Anterior cingulate cortex (tissue), 58 donors: ENCODE measurements at regions not wholly inside any gene's neighbourhood (a gene's known extent, or its start where the extent isn't known, plus 50 kb on each side); places are given as distances from the start of the nearest gene placed in this dataset.
A peak's percentile ranks its signal among the peaks of the same experiment; 100 is the strongest.
"Not testable (repeated sequence)": the region's sequence is repeated elsewhere in the genome, so short reads cannot be mapped to it uniquely, and the experiment has no call there.

ENCODE experiments used
- DNase-seq, 58 donors: peaks; one replicate each; lab custom pipeline; 2025; lab: John Stamatoyannopoulos, UW

DNA sequence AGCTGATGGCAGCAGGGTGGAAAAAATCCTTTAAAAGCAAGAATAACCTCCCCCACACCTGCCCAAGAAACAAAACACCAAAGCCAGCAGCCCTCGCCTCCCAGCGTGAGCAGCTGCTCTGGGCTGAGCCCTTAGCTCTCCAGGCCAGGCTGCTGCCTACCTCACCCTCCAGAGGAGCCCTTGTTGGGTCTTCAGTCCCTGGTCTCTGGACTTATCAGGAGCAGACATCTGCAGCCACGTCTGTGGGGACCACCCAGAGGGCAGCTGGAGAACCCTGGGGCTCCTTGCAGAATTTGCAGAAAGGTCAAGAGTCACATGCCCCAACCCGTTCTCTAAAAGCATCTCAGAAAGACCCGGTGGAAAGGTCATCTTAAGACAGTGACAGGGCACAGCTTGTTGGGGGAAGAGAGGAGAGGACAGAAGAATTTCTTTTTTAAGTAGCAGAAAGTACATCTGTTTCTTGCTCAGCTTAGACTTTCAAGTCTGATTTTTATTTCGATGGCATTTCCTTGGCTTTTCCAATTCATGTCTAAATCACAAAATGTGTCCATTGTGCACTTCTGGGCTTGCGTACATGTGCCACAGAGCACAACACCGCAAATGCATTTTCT is 425.7 kb upstream of the NFE2L3 start:
- no peak for DNase-seq

DNA sequence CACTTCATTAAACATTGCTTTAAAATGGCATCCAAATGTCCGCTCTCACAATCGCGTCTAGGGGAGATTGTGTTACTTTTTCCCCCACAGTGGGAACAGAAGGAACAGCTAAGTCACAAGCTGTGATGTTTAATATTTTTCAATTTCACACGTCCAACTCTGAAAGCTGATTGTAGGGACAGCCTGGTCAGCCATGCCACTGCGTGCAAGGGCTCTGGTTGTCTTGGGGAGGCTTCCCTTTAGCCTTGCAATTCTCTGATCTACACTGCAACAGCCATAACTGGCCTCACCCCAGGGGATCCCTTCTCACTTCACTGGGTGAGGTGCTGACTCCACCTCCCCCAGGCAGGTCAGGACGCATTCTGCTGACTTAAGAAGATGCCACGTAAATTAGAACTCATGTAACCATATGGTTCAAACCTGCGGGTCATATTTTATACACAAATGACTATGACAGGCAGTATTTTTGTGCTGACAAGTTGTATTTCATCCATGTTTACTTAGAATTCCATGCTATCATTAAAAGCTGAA is 425.2 kb upstream of the NFE2L3 start:
- DNase-seq: no peak

DNA sequence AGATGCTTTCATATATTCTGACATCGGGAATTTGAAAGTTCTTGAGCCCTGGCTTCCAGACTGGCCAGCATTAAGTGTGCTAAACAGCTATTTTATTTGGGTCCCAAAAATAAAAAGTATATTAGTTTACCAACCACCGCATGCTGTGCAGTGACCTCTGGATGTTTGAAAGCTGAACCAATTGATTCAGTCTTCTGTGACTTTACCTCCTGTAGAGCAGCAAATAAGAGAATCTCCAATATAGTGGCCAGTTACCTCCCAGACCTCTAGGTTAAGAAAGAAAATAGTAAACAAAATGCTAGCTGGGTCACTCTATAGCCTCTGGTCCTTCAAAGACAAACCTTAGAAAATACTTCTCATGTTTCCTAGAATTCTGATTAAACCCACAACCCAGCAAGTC is 424.6 kb upstream of the NFE2L3 start:
- DNase-seq: no peak

GRCh38 chr7:25727876-25728275 is 424.1 kb upstream of the NFE2L3 start:
- DNase-seq: no peak

DNA sequence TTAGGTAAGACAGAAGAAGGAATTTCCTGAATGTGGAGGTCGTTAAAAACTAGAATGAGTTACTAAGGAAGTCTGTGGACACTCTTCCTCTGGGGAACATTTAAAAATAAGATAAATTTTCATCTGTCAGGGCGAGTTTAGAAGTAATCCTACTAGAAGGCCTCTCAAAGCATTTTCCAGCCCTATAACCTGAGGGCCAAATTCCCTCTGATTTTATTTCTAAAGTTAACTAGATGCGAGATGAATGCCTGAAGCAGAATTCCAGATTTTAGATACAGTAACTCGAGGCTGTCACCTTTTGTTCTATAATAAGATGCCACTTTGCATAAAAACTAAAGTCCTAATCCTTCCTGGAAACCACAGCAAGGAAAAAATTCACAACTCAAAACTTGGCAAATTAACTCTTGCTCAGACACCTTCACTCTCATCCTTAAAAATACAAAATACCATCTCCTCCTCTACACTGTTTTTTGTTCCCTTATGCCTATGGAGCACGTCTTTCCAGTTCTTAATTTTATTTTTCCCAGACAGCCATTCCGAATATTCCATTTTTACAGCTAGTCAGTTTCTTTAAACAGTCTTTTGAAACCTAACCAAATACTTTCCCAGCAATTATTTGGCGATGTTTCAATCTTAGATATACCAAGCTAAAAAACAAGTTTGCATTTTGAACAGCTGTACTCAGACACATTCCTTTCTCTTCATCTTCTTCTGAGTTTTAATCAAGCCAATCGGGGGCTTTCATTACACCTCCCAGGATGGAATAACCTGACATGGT is 420.7 kb upstream of the NFE2L3 start:
- DNase-seq: no peak

DNA sequence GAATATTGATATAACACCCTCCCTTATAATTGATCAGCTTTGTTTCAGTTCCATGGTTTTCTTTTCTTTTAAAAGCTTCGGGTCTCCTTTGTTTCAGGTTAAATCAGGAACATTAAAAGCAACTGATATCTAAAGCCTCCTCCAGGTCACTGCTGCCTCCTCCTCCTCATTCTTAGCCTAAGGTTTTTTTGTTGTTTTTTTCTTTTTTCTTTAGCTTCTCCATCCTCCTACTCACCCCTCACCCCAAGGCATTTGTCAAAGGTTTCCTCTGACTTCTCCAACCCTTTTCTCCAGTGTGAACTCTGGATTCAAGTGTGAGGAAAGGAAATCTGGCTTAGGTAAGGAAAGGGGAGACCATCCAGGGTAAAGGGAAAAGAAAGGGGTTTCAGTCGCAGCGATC is 420.2 kb upstream of the NFE2L3 start:
- no peak for DNase-seq

- no peak for DNase-seq
These were observed 419.2 kb upstream of the NFE2L3 start for GRCh38 chr7:25732766-25733217.

DNA sequence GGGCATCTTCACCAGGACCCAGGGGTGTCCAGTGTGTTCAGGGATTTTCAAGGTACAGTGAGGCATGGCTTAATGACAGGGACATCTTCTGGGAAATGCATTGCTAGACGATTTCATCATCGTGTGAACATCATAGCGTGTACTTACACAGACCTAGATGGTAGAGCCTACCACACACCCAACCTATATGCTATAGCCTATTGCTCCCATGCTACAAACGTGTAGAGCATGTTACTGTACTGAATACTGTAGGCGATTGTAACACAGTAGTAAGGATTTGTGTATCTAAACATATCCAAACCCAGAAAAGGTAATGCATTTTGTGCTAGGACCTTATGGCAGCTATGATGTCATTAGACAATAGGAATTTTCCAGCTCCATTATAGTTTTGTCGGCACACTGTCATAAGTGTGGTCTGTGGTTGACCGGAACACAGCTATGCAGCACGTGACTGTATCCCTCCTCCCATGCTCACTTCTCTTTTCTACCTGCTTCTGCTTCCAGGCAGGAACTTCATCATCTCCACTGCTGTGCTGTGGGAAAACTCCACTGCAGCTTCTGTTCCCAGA is 416.2 kb upstream of the NFE2L3 start:
- DNase-seq: no peak

GRCh38 chr7:25738528-25738927 is 413.5 kb upstream of the NFE2L3 start:
- no peak for DNase-seq

DNA sequence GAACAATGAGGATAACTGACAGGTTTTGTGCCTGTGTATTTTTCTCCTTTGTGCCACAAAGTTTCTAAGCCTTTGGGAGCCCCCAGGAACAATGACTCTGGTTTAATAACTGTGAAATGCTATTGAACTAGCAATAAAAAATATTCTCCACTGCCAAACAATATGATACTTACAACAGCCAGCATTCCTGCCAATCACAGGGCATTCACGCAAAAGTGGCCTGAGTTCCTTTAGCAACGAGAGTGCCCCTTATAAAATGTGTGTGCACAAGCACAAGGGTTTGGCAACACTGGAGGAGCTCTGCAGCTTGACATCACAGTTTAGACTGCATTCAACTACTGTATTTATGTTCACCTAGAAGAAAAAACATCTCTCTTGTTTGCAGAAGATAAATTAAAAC is 412.9 kb upstream of the NFE2L3 start:
- DNase-seq: no peak

DNA sequence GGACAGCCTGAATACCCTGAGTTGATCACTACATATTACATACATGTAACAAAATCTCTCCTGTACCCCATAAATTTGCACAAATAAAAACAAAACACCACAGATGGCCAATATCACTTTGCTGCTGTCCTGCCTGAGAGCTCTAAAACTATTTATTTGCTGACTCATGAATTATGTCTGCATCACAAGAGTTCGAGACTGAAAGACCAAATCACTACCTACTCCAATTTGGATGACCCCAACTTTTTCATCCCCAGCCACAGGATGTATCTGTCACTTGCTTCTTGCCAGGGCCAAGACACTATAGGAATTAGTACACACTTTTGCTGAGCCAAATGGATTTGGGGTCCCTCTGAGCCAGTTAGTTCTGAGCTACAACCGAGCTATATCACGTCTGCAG is 409.7 kb upstream of the NFE2L3 start:
- no peak for DNase-seq

DNA sequence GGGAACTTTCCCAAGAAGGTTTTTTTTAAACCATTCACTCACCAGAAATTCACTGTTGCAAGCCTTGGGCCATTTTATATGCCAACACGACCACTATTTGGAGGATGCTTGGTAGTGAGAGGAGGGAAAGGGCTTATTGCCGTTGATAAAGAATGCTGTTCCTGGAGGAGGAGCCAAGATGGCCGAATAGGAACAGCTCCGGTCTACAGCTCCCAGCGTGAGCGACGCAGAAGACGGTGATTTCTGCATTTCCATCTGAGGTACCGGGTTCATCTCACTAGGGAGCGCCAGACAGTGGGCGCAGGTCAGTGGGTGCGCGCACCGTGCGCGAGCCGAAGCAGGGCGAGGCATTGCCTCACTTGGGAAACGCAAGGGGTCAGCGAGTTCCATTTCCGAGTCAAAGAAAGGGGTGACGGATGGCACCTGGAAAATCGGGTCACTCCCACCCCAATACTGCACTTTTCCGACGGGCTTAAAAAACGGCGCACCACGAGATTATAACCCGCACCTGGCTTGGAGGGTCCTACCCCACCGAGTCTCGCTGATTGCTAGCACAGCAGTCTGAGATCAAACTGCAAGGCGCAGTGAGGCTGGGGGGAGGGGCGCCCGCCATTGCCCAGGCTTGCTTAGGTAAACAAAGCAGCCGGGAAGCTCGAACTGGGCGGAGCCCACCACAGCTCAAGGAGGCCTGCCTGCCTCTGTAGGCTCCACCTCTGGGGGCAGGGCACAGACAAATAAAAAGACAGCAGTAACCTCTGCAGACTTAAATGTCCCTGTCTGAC is 408.1 kb upstream of the NFE2L3 start:
- not testable (repeated sequence) for DNase-seq

DNA sequence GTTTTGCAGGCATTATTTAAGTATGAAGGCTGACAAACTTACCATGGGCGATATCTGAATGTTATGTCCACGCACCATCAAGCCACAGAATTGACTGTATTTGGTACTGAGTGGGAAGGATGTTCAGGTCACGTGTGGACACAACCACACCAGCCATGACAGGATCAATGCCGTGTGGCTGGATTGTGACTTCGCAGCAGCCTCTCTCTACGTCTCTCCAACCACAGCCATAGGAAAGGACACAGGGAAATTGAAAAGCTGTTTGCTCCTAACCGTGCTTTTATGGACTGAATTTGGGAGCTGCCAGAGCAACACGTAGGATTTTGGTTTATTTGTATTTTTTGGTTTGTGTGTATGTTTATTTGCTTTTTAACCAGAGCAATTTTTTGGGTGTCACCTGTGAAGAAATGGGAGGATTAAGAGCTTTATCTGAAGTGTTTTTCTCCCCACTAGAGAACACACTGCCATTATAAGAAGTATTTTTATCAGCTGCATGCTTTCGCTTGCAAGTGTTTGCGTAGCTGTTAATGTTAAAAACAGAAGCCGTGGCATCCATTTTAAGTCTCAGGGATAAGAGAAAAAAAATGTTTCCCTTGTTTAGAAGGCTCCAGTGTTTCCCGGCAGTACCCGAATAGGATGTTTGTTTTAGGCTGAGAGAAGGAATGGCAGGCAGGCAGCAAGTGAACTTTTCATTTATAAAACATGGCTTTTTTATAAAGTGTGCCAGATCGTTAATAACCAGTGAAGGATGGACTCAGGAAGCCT is 401.1 kb upstream of the NFE2L3 start:
- DNase-seq: peak in 4 of 58 donors; percentile 5 to 40 (median 12)

DNA sequence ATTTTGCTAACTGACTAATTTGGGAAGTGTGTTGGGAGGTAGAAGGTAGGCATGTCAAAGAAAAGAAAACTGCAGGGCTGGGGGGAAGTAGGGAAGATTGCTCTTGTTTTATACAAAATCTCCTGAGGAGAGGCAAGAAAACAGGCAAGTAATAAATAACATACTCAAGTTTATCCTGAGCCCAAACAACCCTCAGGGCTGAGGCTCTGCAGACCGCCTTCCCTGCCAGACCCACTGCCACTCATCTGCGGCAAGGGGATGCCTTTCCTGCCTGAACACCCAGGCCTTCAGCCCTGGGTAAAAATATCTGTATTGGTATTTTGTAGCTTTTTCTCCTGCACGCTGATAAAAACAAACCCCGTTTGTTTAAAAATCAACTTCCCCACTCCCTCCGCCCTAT is 399.8 kb upstream of the NFE2L3 start:
- DNase-seq: no peak

- no peak for DNase-seq
These were observed 398.8 kb upstream of the NFE2L3 start for GRCh38 chr7:25752967-25753791.

DNA sequence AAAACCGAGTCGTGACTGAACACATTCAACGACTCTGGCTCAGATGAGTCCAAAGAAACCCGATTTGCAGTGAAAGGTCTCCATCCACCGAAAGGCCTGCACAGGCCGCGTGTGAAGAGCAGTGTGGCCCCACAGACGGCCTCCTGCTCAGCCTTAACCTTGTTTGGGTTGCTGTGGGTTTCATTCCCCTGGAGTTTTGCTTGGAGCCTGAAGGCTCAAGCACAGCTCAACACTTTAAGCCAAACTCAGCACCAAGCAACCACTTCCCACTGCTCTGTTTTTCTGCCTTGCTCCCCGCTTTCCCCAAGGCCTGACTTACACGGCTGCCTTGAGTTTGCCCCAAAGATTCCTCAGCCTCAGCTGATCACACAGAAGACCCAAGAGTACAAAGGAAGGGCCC is 398.2 kb upstream of the NFE2L3 start:
- no peak for DNase-seq

DNA sequence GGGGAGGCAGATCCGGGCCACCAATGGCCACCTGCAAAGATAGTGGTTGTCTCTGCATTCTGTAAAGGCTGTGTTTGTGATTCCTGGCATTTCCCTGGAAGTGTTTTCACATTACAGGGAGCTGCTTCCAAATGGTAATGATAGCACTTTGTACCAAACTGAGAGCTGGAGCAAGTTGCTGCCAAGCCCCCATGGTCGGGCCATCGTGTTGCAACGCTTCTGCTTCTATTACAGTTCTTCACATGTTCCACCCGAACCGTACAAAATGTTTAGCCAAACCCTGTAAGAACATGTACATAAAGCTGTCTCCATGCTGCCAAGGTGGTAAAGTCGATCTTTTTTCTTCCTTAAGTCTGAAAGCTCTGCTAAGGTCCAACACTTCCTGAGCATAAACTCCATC is 397.7 kb upstream of the NFE2L3 start:
- DNase-seq: peak in 8 of 58 donors; percentile 6 to 60 (median 16)

DNA sequence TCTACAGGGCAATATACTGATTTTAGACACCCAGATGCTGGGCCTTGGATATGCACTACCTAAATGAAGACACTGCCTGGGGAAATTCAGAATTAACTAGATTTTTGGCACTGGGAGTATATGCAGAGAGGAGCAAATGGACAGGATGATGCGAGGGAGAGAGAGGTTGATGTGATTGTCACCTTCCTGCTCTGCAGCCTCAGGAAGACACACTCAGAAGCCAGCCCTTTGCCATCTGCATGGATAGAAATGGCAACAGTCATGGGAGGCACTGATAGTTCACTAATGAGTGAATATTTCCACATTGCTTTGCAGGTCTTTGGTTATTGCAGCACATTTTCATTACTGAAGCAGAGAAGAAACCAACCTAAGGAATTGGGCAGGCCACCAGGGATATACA is 397.2 kb upstream of the NFE2L3 start:
- no peak for DNase-seq

DNA sequence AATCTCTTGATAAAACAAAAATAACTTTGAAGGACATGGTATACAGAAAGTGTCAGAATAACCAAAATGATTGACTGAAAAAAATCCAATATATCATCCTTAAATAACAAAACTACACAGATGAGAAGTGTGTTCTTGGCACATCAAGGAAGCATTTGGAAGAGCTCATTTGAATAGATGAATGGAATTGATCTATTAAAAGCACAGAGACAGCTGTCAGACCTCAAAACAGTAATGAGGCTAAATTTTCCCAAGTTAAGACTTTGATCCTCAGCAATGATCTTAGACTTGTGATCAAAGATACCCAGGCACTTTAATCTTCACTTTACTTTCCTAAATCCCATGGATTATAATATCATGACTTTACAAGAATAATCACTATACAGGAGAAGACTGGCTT is 395.4 kb upstream of the NFE2L3 start:
- DNase-seq: no peak
